ENCODE measurements at regions not wholly inside any gene's neighbourhood (a gene's known extent, or its start where the extent isn't known, plus 50 kb on each side); places are given as distances from the start of the nearest gene placed in this dataset.
"Not testable (repeated sequence)": the region's sequence is repeated elsewhere in the genome, so short reads cannot be mapped to it uniquely, and the experiment has no call there.

GRCh38 chr1:82114887-82115286, 314.2 kb downstream of the ADGRL2 start:
- DNase-seq: no peak
- intact Hi-C loops (cut with DNase I): no loop called here
- ATAC-seq (ENCODE audit: poor library complexity): no peak

- DNase-seq: no peak
- peak; percentile 27 for ATAC-seq (ENCODE audit: poor library complexity)
- intact Hi-C loops (cut with DNase I): no loop called here
Observed at GRCh38 chr1:82110366-82111254, 309.9 kb downstream of the ADGRL2 start.

DNA sequence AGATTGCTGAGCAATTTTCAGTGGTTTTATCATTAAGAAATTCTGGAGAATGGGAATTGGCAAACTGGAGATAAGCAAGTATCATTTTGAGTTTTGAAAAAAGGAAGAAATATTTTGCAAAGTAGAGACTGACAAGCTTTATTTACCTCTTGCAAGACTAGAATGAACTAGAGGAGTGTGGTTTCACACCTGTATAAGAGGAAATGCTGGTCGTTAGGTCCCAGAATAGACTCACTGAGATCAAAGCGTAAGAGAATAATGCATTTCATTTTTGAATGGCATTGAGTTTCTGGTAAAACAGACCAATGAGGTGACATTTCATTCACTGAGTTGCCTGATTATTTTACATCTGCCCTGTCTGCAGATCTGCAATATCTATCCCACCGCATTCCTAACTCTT, 308.1 kb downstream of the ADGRL2 start:
- intact Hi-C loops (cut with DNase I): no loop called here
- no peak for ATAC-seq (ENCODE audit: poor library complexity)
- DNase-seq: no peak

DNA sequence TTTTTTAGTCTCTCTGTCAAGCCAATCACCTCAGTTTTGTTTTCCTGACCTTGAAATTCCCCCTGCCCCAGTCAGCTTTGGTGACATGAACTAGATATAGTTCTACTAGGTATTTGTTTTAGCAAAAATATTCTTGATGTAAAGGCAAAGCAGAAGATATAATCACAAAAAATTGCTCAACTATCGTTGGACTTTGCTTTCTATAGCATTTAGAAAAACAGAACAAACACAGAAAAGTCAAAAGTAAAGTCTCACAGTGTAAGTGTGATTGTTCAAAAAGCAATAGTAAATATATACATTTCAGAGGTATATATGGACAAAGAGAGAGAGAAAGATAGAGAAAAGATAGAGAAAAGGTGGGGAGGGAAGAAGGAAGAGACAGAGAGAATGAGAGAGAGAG, 305.9 kb downstream of the ADGRL2 start:
- no peak for DNase-seq
- ATAC-seq (ENCODE audit: poor library complexity): no peak
- intact Hi-C loops (cut with DNase I): no loop called here

- no peak for DNase-seq
- intact Hi-C loops (cut with DNase I): no loop called here
- ATAC-seq (ENCODE audit: poor library complexity): no peak
Observed at GRCh38 chr1:82099170-82099569, 298.4 kb downstream of the ADGRL2 start.

DNA sequence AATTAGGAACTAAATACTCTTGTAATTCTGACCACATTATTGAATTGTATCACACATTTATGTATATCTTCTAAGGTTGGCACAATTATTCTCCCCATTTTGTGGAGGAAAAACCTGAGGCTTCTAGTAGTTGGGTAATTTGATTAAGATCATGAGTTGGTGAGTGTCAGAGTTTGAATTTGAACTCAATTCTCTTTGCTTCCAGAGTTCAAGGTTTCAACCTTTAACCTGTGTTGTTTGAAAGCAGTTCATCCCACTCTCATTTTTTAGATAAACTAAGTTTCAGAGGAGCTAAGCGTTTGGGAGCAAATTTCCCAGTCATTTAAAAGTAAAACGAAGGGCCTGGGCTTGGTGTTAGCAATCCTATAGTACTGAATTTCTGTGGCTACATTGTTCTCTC, 293.4 kb downstream of the ADGRL2 start:
- ATAC-seq (ENCODE audit: poor library complexity): no peak
- intact Hi-C loops (cut with DNase I): no loop called here
- DNase-seq: no peak

- ATAC-seq (ENCODE audit: poor library complexity): no peak
- no peak for DNase-seq
- intact Hi-C loops (cut with DNase I): no loop called here
Observed at GRCh38 chr1:82091729-82092128, 291.0 kb downstream of the ADGRL2 start.

- ATAC-seq (ENCODE audit: poor library complexity) (no peak), DNase-seq (no peak)
- intact Hi-C loops (cut with DNase I): no loop called here
Observed at GRCh38 chr1:82091265-82091664, 290.5 kb downstream of the ADGRL2 start.

- intact Hi-C loops (cut with DNase I): no loop called here
- ATAC-seq (ENCODE audit: poor library complexity): no peak
- no peak for DNase-seq
Observed at GRCh38 chr1:82090104-82090503, 289.4 kb downstream of the ADGRL2 start.

DNA sequence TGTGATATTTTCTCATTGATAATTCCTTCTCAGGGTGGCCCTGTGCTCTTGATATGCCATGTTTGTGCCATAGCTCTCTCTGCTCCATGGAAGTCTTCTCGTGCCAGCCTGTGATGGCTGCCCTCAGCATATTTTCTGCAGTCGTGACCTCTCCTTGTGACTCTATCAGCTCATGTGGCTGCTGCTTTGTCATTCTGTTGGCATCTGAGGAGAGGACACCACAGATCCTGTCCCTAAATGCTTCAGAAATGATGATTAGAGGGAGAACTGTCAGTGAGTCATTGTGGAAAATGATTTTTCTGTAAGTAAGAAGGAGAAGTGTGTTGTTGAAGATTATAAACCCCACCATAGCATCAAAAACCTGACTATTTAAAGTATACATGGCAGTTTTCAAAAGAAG, 286.0 kb downstream of the ADGRL2 start:
- intact Hi-C loops (cut with DNase I): no loop called here
- DNase-seq (no peak), ATAC-seq (ENCODE audit: poor library complexity) (no peak)

DNA sequence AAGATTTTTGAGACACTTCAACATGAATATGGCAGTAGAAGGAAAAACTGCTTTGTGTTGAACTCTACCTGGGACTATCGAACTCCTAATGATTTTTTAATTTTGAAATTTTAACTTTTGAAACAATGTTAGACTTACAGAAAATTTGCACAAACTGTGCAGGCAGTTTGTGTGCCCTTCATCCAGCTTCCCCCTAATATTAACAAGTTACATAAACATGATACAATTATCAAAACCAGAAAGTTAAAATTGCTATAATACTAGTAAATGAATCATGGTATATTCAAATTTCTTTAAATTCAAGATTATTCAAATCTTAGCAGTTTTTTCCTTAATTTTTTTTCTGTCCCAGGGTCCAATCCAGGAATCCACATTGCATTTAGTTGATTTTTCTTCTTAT, 278.9 kb downstream of the ADGRL2 start:
- intact Hi-C loops (cut with DNase I): no loop called here
- DNase-seq (no peak), ATAC-seq (ENCODE audit: poor library complexity) (no peak)

DNA sequence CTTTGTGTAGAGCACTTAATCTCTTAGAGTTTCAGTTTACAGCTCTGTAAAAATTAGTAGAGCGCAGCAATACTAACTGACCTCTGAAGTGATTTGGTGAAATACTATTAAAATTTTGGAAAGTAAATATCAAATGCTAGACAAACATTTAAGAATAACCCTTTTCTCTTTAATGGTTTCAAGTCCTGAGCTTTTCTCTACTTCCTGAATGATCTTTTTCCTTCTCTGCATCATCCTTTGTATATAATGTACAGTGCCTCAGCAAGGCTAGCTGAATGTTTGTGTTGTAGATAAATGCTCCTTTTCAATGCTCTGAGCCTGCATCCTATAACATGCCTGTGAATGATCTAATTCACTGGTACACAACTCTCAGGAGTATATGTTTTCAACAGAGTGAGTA, 272.9 kb downstream of the ADGRL2 start:
- ATAC-seq (ENCODE audit: poor library complexity) (no peak), DNase-seq (no peak)
- intact Hi-C loops (cut with DNase I): no loop called here

- intact Hi-C loops (cut with DNase I): no loop called here
- no peak for ATAC-seq (ENCODE audit: poor library complexity)
Observed at GRCh38 chr1:82073071-82073470, 272.3 kb downstream of the ADGRL2 start.

GRCh38 chr1:82065916-82066315, 265.2 kb downstream of the ADGRL2 start:
- DNase-seq (peak; percentile 66), ATAC-seq (ENCODE audit: poor library complexity) (peak; percentile 77)
- intact Hi-C loops (cut with DNase I): no loop called here

More at GRCh38 chr1:82073071-82073470, 272.3 kb downstream of the ADGRL2 start:
- no peak for DNase-seq

GRCh38 chr1:82064691-82065090, 264.0 kb downstream of the ADGRL2 start:
- ATAC-seq (ENCODE audit: poor library complexity): no peak
- DNase-seq: no peak
- intact Hi-C loops (cut with DNase I): no loop called here

- no peak for ATAC-seq (ENCODE audit: poor library complexity)
Observed at GRCh38 chr1:82062206-82062605, 261.5 kb downstream of the ADGRL2 start.

DNA sequence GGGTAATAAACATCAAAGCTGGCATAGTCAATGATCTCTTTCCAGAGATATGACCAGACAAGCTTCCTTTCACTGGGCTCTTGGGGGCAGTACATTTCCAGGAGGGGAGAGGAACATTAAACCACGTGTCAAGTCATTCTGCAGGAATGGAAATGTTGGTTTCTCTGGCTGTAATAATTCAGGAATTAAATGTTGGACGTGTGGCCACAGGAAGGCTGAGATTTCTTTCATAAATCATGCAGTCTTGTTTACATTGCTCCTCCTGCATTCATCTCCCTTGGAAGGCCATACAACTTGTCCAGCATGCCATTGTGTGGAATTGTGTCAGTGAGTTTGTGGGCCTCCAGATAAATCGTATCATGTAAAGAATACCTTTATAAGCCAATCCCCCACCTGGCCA, 259.2 kb downstream of the ADGRL2 start:
- intact Hi-C loops (cut with DNase I): no loop called here
- DNase-seq (no peak), ATAC-seq (ENCODE audit: poor library complexity) (no peak)

More at GRCh38 chr1:82062206-82062605, 261.5 kb downstream of the ADGRL2 start:
- DNase-seq: no peak
- intact Hi-C loops (cut with DNase I): no loop called here

DNA sequence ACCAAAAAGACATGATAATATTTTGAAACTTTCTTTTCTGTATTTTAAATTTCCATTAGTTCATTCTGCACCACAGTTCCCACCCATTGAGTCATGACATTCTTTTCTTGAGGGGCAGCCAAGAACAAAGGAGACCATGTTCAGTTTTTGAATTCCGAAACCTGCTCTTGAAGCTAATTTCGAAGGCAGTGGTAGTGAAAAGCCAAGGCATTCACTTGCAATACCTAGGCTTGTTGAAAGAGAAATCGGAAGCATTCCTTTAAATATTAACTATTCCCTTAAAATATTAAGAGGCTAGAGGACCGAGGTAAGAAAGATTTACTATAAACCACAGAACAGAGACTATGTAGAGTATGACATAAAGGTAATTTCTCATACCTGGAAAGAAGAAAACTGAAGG, 256.3 kb downstream of the ADGRL2 start:
- ATAC-seq (ENCODE audit: poor library complexity): no peak
- intact Hi-C loops (cut with DNase I): no loop called here
- no peak for DNase-seq

GRCh38 chr1:82055375-82055774, 254.6 kb downstream of the ADGRL2 start:
- intact Hi-C loops (cut with DNase I): not testable (repeated sequence)

DNA sequence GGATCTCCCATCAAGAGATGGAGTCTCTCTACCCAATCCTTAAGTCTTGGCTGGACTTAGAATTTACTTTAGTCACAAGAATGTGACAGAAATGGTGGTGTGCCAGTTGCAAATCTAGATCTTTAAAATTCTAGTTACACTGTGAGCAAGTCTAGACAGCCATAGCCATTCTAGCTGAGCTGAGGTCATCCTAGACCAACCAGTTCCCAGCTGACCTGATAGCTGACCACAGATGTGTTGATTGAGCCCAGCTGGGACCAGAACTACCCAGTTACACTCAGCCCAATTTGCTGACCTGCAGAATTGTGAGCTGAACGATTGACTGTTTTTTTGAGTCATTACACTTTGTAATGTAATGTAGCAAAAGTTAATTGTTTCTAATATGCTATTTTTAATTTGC, 251.8 kb downstream of the ADGRL2 start:
- DNase-seq (no peak), ATAC-seq (ENCODE audit: poor library complexity) (no peak)

More at GRCh38 chr1:82055375-82055774, 254.6 kb downstream of the ADGRL2 start:
- ATAC-seq (ENCODE audit: poor library complexity); DNase-seq: not testable (repeated sequence)

DNA sequence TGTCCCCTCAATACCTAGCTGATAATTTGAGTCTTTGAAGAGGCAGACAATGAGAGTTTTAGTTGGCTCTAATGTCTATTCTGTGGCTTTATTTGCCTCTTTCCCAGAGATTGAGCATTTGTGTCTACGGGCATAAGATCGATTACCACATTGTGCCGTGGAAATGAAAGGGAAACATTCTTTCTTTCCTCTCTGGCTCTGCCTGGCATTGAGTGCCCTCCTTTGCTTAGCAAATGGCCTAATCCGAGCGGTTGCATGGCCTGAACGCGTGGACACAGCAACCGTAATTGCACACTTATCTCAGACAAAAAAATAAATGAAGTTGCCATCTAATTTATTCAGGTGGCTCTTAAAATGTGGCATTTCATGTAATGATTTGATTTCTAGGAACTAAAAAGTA, 247.9 kb downstream of the ADGRL2 start:
- DNase-seq: no peak
- no peak for ATAC-seq (ENCODE audit: poor library complexity)
- intact Hi-C loops (cut with DNase I): no loop called here

More for the DNA sequence above, 251.8 kb downstream of the ADGRL2 start:
- intact Hi-C loops (cut with DNase I): no loop called here
